ENCODE measurements at regions not wholly inside any gene's neighbourhood (a gene's known extent, or its start where the extent isn't known, plus 50 kb on each side); places are given as distances from the start of the nearest gene placed in this dataset.

- no peak for DNase-seq (ENCODE audit: low spot score)
Observed at GRCh38 chr11:15485432-15485831, 370.7 kb downstream of the INSC start.

- no peak for DNase-seq (ENCODE audit: low spot score)
Observed at GRCh38 chr11:15489281-15489680, 374.6 kb downstream of the INSC start.

- no peak for DNase-seq (ENCODE audit: low spot score)
Observed at GRCh38 chr11:15490535-15490934, 375.8 kb downstream of the INSC start.

GRCh38 chr11:15493066-15493465 is 378.3 kb downstream of the INSC start:
- DNase-seq (ENCODE audit: low spot score), result no peak

GRCh38 chr11:15493921-15494620 is 379.3 kb downstream of the INSC start:
- DNase-seq (ENCODE audit: low spot score), result peak; percentile 18

GRCh38 chr11:15494740-15495139 is 380.0 kb downstream of the INSC start:
- no peak for DNase-seq (ENCODE audit: low spot score)

GRCh38 chr11:15495462-15495861 is 380.7 kb downstream of the INSC start:
- no peak for DNase-seq (ENCODE audit: low spot score)

GRCh38 chr11:15497366-15497765 is 382.6 kb downstream of the INSC start:
- DNase-seq (ENCODE audit: low spot score), result no peak

- no peak for DNase-seq (ENCODE audit: low spot score)
Observed at GRCh38 chr11:15499674-15500073, 385.0 kb downstream of the INSC start.

GRCh38 chr11:15500643-15501042 is 385.9 kb downstream of the INSC start:
- DNase-seq (ENCODE audit: low spot score), result no peak

- no peak for DNase-seq (ENCODE audit: low spot score)
Observed at GRCh38 chr11:15501566-15501965, 386.8 kb downstream of the INSC start.

GRCh38 chr11:15505155-15505554 is 390.4 kb downstream of the INSC start:
- no peak for DNase-seq (ENCODE audit: low spot score)

- DNase-seq (ENCODE audit: low spot score), result no peak
Observed at GRCh38 chr11:15507592-15507991, 392.9 kb downstream of the INSC start.

- no peak for DNase-seq (ENCODE audit: low spot score)
Observed at GRCh38 chr11:15509082-15509481, 394.4 kb downstream of the INSC start.

- no peak for DNase-seq (ENCODE audit: low spot score)
Observed at GRCh38 chr11:15519124-15519791, 404.5 kb downstream of the INSC start.

GRCh38 chr11:15519911-15520310 is 405.2 kb downstream of the INSC start:
- no peak for DNase-seq (ENCODE audit: low spot score)

- no peak for DNase-seq (ENCODE audit: low spot score)
Observed at GRCh38 chr11:15523543-15523942, 408.8 kb downstream of the INSC start.

- DNase-seq (ENCODE audit: low spot score), result no peak
Observed at GRCh38 chr11:15525582-15525981, 410.9 kb downstream of the INSC start.

GRCh38 chr11:15526032-15526431 is 411.3 kb downstream of the INSC start:
- no peak for DNase-seq (ENCODE audit: low spot score)

GRCh38 chr11:15526859-15527450 is 412.2 kb downstream of the INSC start:
- DNase-seq (ENCODE audit: low spot score), result no peak

GRCh38 chr11:15532432-15532831 is 417.7 kb downstream of the INSC start:
- no peak for DNase-seq (ENCODE audit: low spot score)

GRCh38 chr11:15534266-15534665 is 419.5 kb downstream of the INSC start:
- DNase-seq (ENCODE audit: low spot score), result no peak

GRCh38 chr11:15535414-15535813 is 420.7 kb downstream of the INSC start:
- DNase-seq (ENCODE audit: low spot score), result no peak
